ENCODE measurements at regions not wholly inside any gene's neighbourhood (a gene's known extent, or its start where the extent isn't known, plus 50 kb on each side); places are given as distances from the start of the nearest gene placed in this dataset.

DNA sequence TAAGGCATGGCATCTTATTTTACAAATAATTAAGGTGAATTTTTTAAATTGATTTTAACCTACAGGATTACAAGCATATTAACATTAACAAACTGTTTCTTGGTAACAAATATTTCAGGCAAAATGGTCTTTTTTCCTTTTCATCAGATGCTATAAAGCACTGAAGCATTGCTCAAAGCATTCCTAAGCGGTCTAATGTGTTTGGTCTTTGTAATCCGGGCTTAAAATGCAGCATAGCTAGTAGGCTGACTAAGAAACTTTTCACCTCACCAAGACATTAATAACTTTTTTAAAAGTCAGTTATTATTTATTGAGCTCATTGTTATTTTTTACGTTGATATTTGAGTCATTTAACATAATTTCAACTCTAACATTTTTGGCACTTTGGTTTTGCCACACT lies 538.8 kb upstream of the SLC39A10 start:
- intact Hi-C loops (cut with micrococcal nuclease): no loop called here
- Histone ChIP-seq H3K4me1 (ENCODE audit: control insufficient read depth in 2 of 2, insufficient read depth in 2 of 2, low read length in 2 of 2) (no peaks in the 10 kb centered on the region), H3K36me3 (replicated peaks in 1 of 2; ENCODE audit: control extremely low read depth in 1 of 2, control insufficient read depth in 1 of 2, extremely low read depth in 1 of 2, insufficient read depth in 2 of 2, low read length in 1 of 2) (no peaks in the 10 kb centered on the region), H3K4me3 (ENCODE audit: control extremely low read depth in 1 of 5, extremely low read depth in 1 of 5, insufficient read depth in 1 of 5, low read depth in 2 of 5, low read length in 4 of 5) (no peak overlapping the region), H3K79me2 (ENCODE audit: control insufficient read depth, insufficient read depth, low read length) (no peaks in the 10 kb centered on the region), H3K27ac (ENCODE audit: low read length in 2 of 2) (no peak overlapping the region), H3K4me2 (replicated peaks; ENCODE audit: low read depth, low read length, poor library complexity, severe bottlenecking) (no peak overlapping the region), H3K9ac (ENCODE audit: low read length) (no peak overlapping the region), H4K20me1 (ENCODE audit: control insufficient read depth, insufficient read depth, low read length, poor library complexity, severe bottlenecking) (no peaks in the 10 kb centered on the region), H2AFZ (ENCODE audit: insufficient read depth, low read depth, low read length, poor library complexity, severe bottlenecking) (no peak overlapping the region), H3K9me3 (ENCODE audit: control extremely low read depth in 1 of 3, control insufficient read depth in 2 of 3, insufficient read depth in 1 of 3, low read length in 2 of 3) (peaks cover 0 to 8% (median 0%) of the 10 kb centered on the region in 3 donors), H3K27me3 (replicated peaks in 1 of 4; ENCODE audit: control extremely low read depth in 1 of 4, control insufficient read depth in 3 of 4, insufficient read depth in 4 of 4, low read length in 3 of 4) (no peaks in the 10 kb centered on the region)
- TF ChIP-seq, protein P1, sequence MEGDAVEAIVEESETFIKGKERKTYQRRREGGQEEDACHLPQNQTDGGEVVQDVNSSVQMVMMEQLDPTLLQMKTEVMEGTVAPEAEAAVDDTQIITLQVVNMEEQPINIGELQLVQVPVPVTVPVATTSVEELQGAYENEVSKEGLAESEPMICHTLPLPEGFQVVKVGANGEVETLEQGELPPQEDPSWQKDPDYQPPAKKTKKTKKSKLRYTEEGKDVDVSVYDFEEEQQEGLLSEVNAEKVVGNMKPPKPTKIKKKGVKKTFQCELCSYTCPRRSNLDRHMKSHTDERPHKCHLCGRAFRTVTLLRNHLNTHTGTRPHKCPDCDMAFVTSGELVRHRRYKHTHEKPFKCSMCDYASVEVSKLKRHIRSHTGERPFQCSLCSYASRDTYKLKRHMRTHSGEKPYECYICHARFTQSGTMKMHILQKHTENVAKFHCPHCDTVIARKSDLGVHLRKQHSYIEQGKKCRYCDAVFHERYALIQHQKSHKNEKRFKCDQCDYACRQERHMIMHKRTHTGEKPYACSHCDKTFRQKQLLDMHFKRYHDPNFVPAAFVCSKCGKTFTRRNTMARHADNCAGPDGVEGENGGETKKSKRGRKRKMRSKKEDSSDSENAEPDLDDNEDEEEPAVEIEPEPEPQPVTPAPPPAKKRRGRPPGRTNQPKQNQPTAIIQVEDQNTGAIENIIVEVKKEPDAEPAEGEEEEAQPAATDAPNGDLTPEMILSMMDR (IDR thresholded peaks at IDR 0.05): no peak
- TF ChIP-seq EZH2 (IDR thresholded peaks at IDR 0.05; ENCODE audit: borderline replicate concordance, insufficient read depth, low read depth, low read length, poor library complexity, severe bottlenecking): no peak
- ChIA-PET CTCF (no interaction called here), POLR2A (no interaction called here)
- no peak for DNase-seq
- WGBS (ENCODE audit: insufficient coverage): no CpG with 5 or more reads among the region's 3 CpGs
- ATAC-seq (ENCODE audit: low read depth): no peak
- no peaks in the 10 kb centered on the region for H3K4me1 Mint-ChIP-seq
- H3K27ac Mint-ChIP-seq: no peak overlapping the region
- H3K9me3 Mint-ChIP-seq (ENCODE audit: insufficient read depth): peaks cover 2% of the 10 kb centered on the region
- no peak overlapping the region for H3K4me3 Mint-ChIP-seq
- H3K27me3 Mint-ChIP-seq: no peaks in the 10 kb centered on the region

DNA sequence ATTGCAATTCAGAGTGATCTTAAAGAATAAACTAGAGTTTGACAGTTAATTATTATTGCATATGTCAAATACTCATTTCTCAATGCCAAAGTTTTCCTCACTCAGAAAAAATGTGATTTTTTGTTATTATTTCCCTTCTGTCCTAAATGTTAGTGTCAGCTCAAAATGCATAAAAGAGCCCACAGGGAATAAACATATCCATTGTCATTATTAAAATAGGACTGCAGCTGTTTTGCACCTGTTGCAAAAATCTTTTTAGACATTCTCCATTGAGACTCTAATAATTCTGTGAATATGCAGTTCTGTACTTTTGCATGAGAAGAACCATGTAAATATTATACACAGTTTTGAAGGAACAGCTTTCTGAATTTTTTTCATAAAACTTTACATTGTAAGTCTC lies 540.0 kb upstream of the SLC39A10 start:
- Mint-ChIP-seq H3K27ac (no peak overlapping the region), H3K9me3 (ENCODE audit: insufficient read depth) (peaks cover 4% of the 10 kb centered on the region), H3K4me1 (no peaks in the 10 kb centered on the region), H3K4me3 (no peak overlapping the region), H3K27me3 (no peaks in the 10 kb centered on the region)
- intact Hi-C loops (cut with micrococcal nuclease): no loop called here
- Histone ChIP-seq H3K4me3 (ENCODE audit: control extremely low read depth in 1 of 5, extremely low read depth in 1 of 5, insufficient read depth in 1 of 5, low read depth in 2 of 5, low read length in 4 of 5) (no peak overlapping the region), H4K20me1 (ENCODE audit: control insufficient read depth, insufficient read depth, low read length, poor library complexity, severe bottlenecking) (no peaks in the 10 kb centered on the region), H3K4me2 (replicated peaks; ENCODE audit: low read depth, low read length, poor library complexity, severe bottlenecking) (no peak overlapping the region), H3K36me3 (replicated peaks in 1 of 2; ENCODE audit: control extremely low read depth in 1 of 2, control insufficient read depth in 1 of 2, extremely low read depth in 1 of 2, insufficient read depth in 2 of 2, low read length in 1 of 2) (no peaks in the 10 kb centered on the region), H3K4me1 (ENCODE audit: control insufficient read depth in 2 of 2, insufficient read depth in 2 of 2, low read length in 2 of 2) (no peaks in the 10 kb centered on the region), H2AFZ (ENCODE audit: insufficient read depth, low read depth, low read length, poor library complexity, severe bottlenecking) (no peak overlapping the region), H3K9me3 (ENCODE audit: control extremely low read depth in 1 of 3, control insufficient read depth in 2 of 3, insufficient read depth in 1 of 3, low read length in 2 of 3) (peaks cover 0 to 8% (median 0%) of the 10 kb centered on the region in 3 donors), H3K79me2 (ENCODE audit: control insufficient read depth, insufficient read depth, low read length) (no peaks in the 10 kb centered on the region), H3K9ac (ENCODE audit: low read length) (no peak overlapping the region), H3K27me3 (replicated peaks in 1 of 4; ENCODE audit: control extremely low read depth in 1 of 4, control insufficient read depth in 3 of 4, insufficient read depth in 4 of 4, low read length in 3 of 4) (no peaks in the 10 kb centered on the region), H3K27ac (ENCODE audit: low read length in 2 of 2) (no peak overlapping the region)
- DNase-seq (no peak), ATAC-seq (ENCODE audit: low read depth) (no peak)
- no peak for TF ChIP-seq EZH2 (IDR thresholded peaks at IDR 0.05; ENCODE audit: borderline replicate concordance, insufficient read depth, low read depth, low read length, poor library complexity, severe bottlenecking)
- TF ChIP-seq, protein P1 (IDR thresholded peaks at IDR 0.05): no peak
- ChIA-PET POLR2A (no interaction called here), CTCF (no interaction called here)

All from B cell (primary cell).